K562 (cell line): ENCODE measurements at regions not wholly inside any gene's neighbourhood (a gene's known extent, or its start where the extent isn't known, plus 50 kb on each side); places are given as distances from the start of the nearest gene placed in this dataset.

Experiments
- ATAC-seq: fragments of 200-7000 bp; cut with Tn5 transposase; 3 replicates; pipeline ENCODE4 v1.9.1; 2020; ENCODE audit warnings: moderate library complexity
- BruUV-seq: library from RNA; stranded (reverse); fragments of 400-500 nt; replicated peaks from 2 replicates; lab custom pipeline; 2021; lab: Mats Ljungman, UMichigan
- CTCF ChIA-PET: fragments of 300-600 bp; formaldehyde crosslinking; extraction: SDS; loops from one replicate; lab custom pipeline; 2021; ENCODE audit warnings: low intra/inter-chr PET ratio; lab: Yijun Ruan, JAX
- POLR2A ChIA-PET: fragments of 300-600, 350-650 bp; sonication (Branson Sonifier 250); formaldehyde crosslinking; extraction: SDS; loops from one replicate; lab custom pipeline; 2021; ENCODE audit warnings: antibody characterized with exemption, inconsistent platforms; lab: Yijun Ruan, JAX
- DNase-seq, 4 experiments: peaks; one replicate each; pipeline versions ENCODE4 v3.0.0 to v3.0.0-alpha.2; 2011 to 2018; ENCODE audit warnings: low spot score in 3 of 4, mixed read lengths in 3 of 4; ENCODE audit errors: extremely low read depth in 1 of 4
- FAIRE-seq: peaks from 2 replicates; lab custom pipeline; 2011; peaks lifted over from hg19 to GRCh38; lab: Jason Lieb, UNC
- H2AFZ ChIP-seq: 2 replicates; pipeline ENCODE4 v1.6.0; 2011; ENCODE audit warnings: low read depth, low read length, control low read depth, inconsistent platforms
- H3K27ac ChIP-seq: fragments of 200-600 bp; 3 replicates; pipeline ENCODE4 v1.8.0; 2011; ENCODE audit warnings: low read depth, mild to moderate bottlenecking, control low read depth, inconsistent platforms, low read length, moderate library complexity, mixed read lengths; ENCODE audit errors: extremely low read depth
- H3K27me3 ChIP-seq, 2 experiments: fragments of 300-600 bp in 1 of 2; 2 replicates in 1 of 2; 3 replicates in 1 of 2; pipeline versions ENCODE4 v1.6.0 to v1.8.0; 2011; ENCODE audit warnings: inconsistent platforms in 2 of 2, low read length in 2 of 2, mild to moderate bottlenecking in 1 of 2, mixed read lengths in 1 of 2, moderate library complexity in 1 of 2; ENCODE audit not compliant: control insufficient read depth in 2 of 2, insufficient read depth in 2 of 2
- H3K36me3 ChIP-seq: fragments of 300-600 bp; 3 replicates; pipeline ENCODE4 v1.8.0; 2011; ENCODE audit warnings: mild to moderate bottlenecking, low read length, inconsistent platforms; ENCODE audit not compliant: control insufficient read depth, insufficient read depth
- H3K4me1 ChIP-seq, 2 experiments: fragments of 200-600 bp in 1 of 2; replicated peaks in 1 of 2; 2 replicates in 1 of 2; 3 replicates in 1 of 2; pipeline versions ENCODE4 v1.5.1 to v1.8.0; 2011; ENCODE audit warnings: inconsistent platforms in 2 of 2, low read length in 2 of 2, mild to moderate bottlenecking in 1 of 2, mixed read lengths in 1 of 2, moderate library complexity in 1 of 2; ENCODE audit not compliant: control insufficient read depth in 2 of 2, insufficient read depth in 2 of 2
- H3K4me2 ChIP-seq: 2 replicates; pipeline ENCODE4 v1.6.1; 2011; ENCODE audit warnings: low read length, control low read depth, inconsistent platforms, mixed read lengths; ENCODE audit not compliant: insufficient read depth
- H3K4me3 ChIP-seq: fragments of 200-600 bp; sonication (generic), shearing (Covaris generic); 2 replicates; pipeline ENCODE4 v1.5.1; 2016; ENCODE audit warnings: control low read depth, inconsistent platforms
- H3K79me2 ChIP-seq: fragments of 200-600 bp; 3 replicates; pipeline ENCODE4 v1.8.0; 2011; ENCODE audit warnings: low read length, inconsistent platforms; ENCODE audit not compliant: control insufficient read depth, insufficient read depth
- H3K9ac ChIP-seq, 2 experiments: 2 replicates each; pipeline versions ENCODE4 v1.6.0 to v1.6.1; 2011; ENCODE audit warnings: low read depth in 2 of 2, low read length in 2 of 2, control low read depth in 1 of 2, inconsistent platforms in 1 of 2, mild to moderate bottlenecking in 1 of 2, mixed read lengths in 1 of 2; ENCODE audit not compliant: insufficient read depth in 1 of 2
- H3K9me1 ChIP-seq: one replicate; pipeline ENCODE4 v1.6.0; 2011; ENCODE audit warnings: inconsistent platforms, mild to moderate bottlenecking, low read length, moderate library complexity; ENCODE audit not compliant: control insufficient read depth, insufficient read depth
- H3K9me3 ChIP-seq: replicated peaks from 2 replicates; pipeline ENCODE4 v1.5.1; 2011; ENCODE audit warnings: low read depth, low read length, inconsistent platforms; ENCODE audit not compliant: control insufficient read depth, insufficient read depth
- H4K20me1 ChIP-seq: replicated peaks from 2 replicates; pipeline ENCODE4 v1.6.1; 2011; ENCODE audit warnings: low read length, inconsistent platforms, mixed read lengths; ENCODE audit not compliant: control insufficient read depth, insufficient read depth
- CEBPG ChIP-seq, 3 experiments: fragments of 200-800 bp in 1 of 3; sonication (Bioruptor generic) in 1 of 3; sonication (generic) in 1 of 3; formaldehyde crosslinking in 1 of 3; IDR thresholded peaks in 2 of 3; conservative IDR thresholded peaks in 1 of 3; 2 replicates each; pipeline versions ENCODE4 v1.6.1 to v1.8.0; 2016 to 2022; ENCODE audit warnings: missing compliant biosample characterization in 2 of 3, missing genetic modification characterization in 2 of 3, mild to moderate bottlenecking in 1 of 3, missing genetic modification reagents in 1 of 3
- KAT7 ChIP-seq: sonication (generic); formaldehyde crosslinking; IDR thresholded peaks from 2 replicates; pipeline ENCODE4 v1.8.0; 2022; ENCODE audit warnings: missing genetic modification reagents, mild to moderate bottlenecking, borderline replicate concordance
- MECOM ChIP-seq: fragments of 250-450 bp; sonication (Bioruptor Pico); IDR thresholded peaks from 2 replicates; pipeline ENCODE4 v1.8.0; 2022; ENCODE audit warnings: inconsistent platforms
- NFE2 ChIP-seq: IDR thresholded peaks from 2 replicates; pipeline ENCODE4 v1.6.1; 2014; ENCODE audit warnings: antibody characterized with exemption, low read depth
- ZNF384 ChIP-seq: IDR thresholded peaks from 2 replicates; pipeline ENCODE4 v1.6.1; 2012; ENCODE audit warnings: low read depth, low read length, improper control_type of control experiment
- WGBS: fragments of 100-300 bp; shearing (Covaris generic); methylation state at CpG from one replicate; pipeline ENCODE4 v1.1.6; 2016; ENCODE audit warnings: low coverage, mixed read lengths; ENCODE audit not compliant: insufficient coverage; ENCODE audit errors: missing lambda C conversion rate; 5-methylcytosine and 5-hydroxymethylcytosine counted together
- in situ Hi-C: fragments of 300-500 bp; cut with MboI; formaldehyde crosslinking; loops from 4 replicates; pipeline ENCODE4 v1.15.0; 2018; ENCODE audit warnings: inconsistent platforms, mixed read lengths
- intact Hi-C: fragments of 100-400 bp; cut with micrococcal nuclease; formaldehyde crosslinking; loops from 2 replicates; pipeline ENCODE4 v1.14.2; 2022
- TF ChIP-seq, protein P1 (sequence below), 2 experiments: fragments of 450-650 bp; IDR thresholded peaks; 2 replicates each; pipeline ENCODE4 v1.6.1; 2018; ENCODE audit warnings: mild to moderate bottlenecking in 2 of 2, low read depth in 1 of 2; ENCODE audit not compliant: partially characterized antibody in 2 of 2
- TF ChIP-seq, protein P2 (sequence below): sonication (generic); formaldehyde crosslinking; IDR thresholded peaks from 2 replicates; pipeline ENCODE4 v1.8.0; 2022; ENCODE audit warnings: mild to moderate bottlenecking, low read depth, missing genetic modification reagents

GRCh38 chr14:55752580-55753390 is 172.8 kb downstream of the KTN1 start:
- FAIRE-seq, result no peak

GRCh38 chr14:55754471-55754870 is 174.5 kb downstream of the KTN1 start:
- ChIA-PET POLR2A (interaction anchor here (0.7 kb wide), 1 partner anchor 646 kb away, joined by 3 read pairs; no protein-coding TSS in a partner anchor), CTCF (no interaction called here)
- WGBS, result 6% methylated on average over 2 of the region's 2 CpGs
- no TSS peak for BruUV-seq
- DNase-seq (no peak), ATAC-seq (no peak), FAIRE-seq (no peak)
- no peaks in the 10 kb centered on the region for H3K79me2 ChIP-seq
- in situ Hi-C loops, result no loop called here
- H3K36me3 ChIP-seq, result no peaks in the 10 kb centered on the region
- H3K9me3 ChIP-seq, result no peaks in the 10 kb centered on the region
- H3K9ac ChIP-seq, result no peak overlapping the region
- H3K9me1 ChIP-seq, result no peaks in the 10 kb centered on the region
- no peak overlapping the region for H3K4me2 ChIP-seq
- intact Hi-C loops, result no loop called here
- H4K20me1 ChIP-seq, result no peaks in the 10 kb centered on the region
- no peak overlapping the region for H3K27ac ChIP-seq
- no peak overlapping the region for H3K4me3 ChIP-seq
- no peaks in the 10 kb centered on the region for H3K4me1 ChIP-seq
- H3K27me3 ChIP-seq, result peaks cover 0 to 8% of the 10 kb centered on the region in 2 experiments; a peak in 2 of 5 replicates
- H2AFZ ChIP-seq, result no peak overlapping the region
- TF ChIP-seq MECOM (CRISPR knock-in tag) (no peak), NFE2 (no peak), CEBPG (CRISPR knock-in tag; IDR thresholded peaks at IDR 0.05) (no peak), CEBPG (tag; conservative IDR thresholded peaks at IDR 0.05 in 1 of 2, IDR thresholded peaks at IDR 0.05 in 1 of 2) (no peak), ZNF384 (no peak)
- TF ChIP-seq, protein P1, sequence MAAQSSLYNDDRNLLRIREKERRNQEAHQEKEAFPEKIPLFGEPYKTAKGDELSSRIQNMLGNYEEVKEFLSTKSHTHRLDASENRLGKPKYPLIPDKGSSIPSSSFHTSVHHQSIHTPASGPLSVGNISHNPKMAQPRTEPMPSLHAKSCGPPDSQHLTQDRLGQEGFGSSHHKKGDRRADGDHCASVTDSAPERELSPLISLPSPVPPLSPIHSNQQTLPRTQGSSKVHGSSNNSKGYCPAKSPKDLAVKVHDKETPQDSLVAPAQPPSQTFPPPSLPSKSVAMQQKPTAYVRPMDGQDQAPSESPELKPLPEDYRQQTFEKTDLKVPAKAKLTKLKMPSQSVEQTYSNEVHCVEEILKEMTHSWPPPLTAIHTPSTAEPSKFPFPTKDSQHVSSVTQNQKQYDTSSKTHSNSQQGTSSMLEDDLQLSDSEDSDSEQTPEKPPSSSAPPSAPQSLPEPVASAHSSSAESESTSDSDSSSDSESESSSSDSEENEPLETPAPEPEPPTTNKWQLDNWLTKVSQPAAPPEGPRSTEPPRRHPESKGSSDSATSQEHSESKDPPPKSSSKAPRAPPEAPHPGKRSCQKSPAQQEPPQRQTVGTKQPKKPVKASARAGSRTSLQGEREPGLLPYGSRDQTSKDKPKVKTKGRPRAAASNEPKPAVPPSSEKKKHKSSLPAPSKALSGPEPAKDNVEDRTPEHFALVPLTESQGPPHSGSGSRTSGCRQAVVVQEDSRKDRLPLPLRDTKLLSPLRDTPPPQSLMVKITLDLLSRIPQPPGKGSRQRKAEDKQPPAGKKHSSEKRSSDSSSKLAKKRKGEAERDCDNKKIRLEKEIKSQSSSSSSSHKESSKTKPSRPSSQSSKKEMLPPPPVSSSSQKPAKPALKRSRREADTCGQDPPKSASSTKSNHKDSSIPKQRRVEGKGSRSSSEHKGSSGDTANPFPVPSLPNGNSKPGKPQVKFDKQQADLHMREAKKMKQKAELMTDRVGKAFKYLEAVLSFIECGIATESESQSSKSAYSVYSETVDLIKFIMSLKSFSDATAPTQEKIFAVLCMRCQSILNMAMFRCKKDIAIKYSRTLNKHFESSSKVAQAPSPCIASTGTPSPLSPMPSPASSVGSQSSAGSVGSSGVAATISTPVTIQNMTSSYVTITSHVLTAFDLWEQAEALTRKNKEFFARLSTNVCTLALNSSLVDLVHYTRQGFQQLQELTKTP (IDR thresholded peaks at IDR 0.05; ENCODE audit: low read depth in 1 of 2, partially characterized antibody in 2 of 2), result no peak

More at GRCh38 chr14:55752580-55753390, 172.8 kb downstream of the KTN1 start:
- WGBS, result 0% methylated on average over 6 of the region's 7 CpGs
- Histone ChIP-seq H3K27me3 (peaks cover 0 to 11% of the 10 kb centered on the region in 2 experiments; a peak in 2 of 5 replicates), H3K27ac (no peak overlapping the region), H3K36me3 (no peaks in the 10 kb centered on the region), H2AFZ (no peak overlapping the region), H3K9me1 (no peaks in the 10 kb centered on the region), H3K4me1 (no peaks in the 10 kb centered on the region), H4K20me1 (no peaks in the 10 kb centered on the region; the same call in 1 of the 2 replicates), H3K9me3 (no peaks in the 10 kb centered on the region), H3K4me2 (no peak overlapping the region), H3K4me3 (no peak overlapping the region), H3K79me2 (no peaks in the 10 kb centered on the region), H3K9ac (no peak overlapping the region)
- ChIA-PET POLR2A (interaction anchor here (0.6 to 1.0 kb wide), 2 partner anchors 82 to 87 kb away, joined by 3 read pairs; no protein-coding TSS in a partner anchor), CTCF (no interaction called here)
- TF ChIP-seq, protein P2, sequence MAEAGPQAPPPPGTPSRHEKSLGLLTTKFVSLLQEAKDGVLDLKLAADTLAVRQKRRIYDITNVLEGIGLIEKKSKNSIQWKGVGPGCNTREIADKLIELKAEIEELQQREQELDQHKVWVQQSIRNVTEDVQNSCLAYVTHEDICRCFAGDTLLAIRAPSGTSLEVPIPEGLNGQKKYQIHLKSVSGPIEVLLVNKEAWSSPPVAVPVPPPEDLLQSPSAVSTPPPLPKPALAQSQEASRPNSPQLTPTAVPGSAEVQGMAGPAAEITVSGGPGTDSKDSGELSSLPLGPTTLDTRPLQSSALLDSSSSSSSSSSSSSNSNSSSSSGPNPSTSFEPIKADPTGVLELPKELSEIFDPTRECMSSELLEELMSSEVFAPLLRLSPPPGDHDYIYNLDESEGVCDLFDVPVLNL (CRISPR knock-in tag), result no peak
- TF ChIP-seq KAT7 (CRISPR knock-in tag), result no peak
- in situ Hi-C loops (no loop called here), intact Hi-C loops (no loop called here)
- ATAC-seq, result no peak
- no TSS peak for BruUV-seq
- no peak for DNase-seq
